GM23338 (cell line): ENCODE measurements at regions not wholly inside any gene's neighbourhood (a gene's known extent, or its start where the extent isn't known, plus 50 kb on each side); places are given as distances from the start of the nearest gene placed in this dataset.

Source experiments
- CREB1 ChIP-seq: fragments of 250-450 bp; sonication (Bioruptor Pico); IDR thresholded peaks from 2 replicates; pipeline ENCODE4 v1.5.0; 2020; ENCODE audit warnings: low read depth, mild to moderate bottlenecking, moderate library complexity
- EZH2 ChIP-seq: fragments of 200-600 bp; sonication (generic); IDR thresholded peaks from one replicate; pipeline ENCODE4 v1.8.0; 2017; ENCODE audit warnings: antibody characterized with exemption, mild to moderate bottlenecking, low read depth; ENCODE audit not compliant: unreplicated experiment
- EZH2phosphoT487 ChIP-seq: fragments of 200-600 bp; sonication (generic); IDR thresholded peaks from one replicate; pipeline ENCODE4 v1.8.1; 2018; ENCODE audit warnings: antibody characterized with exemption; ENCODE audit not compliant: unreplicated experiment
- NANOG ChIP-seq: IDR thresholded peaks from 2 replicates; pipeline ENCODE4 v1.6.1; 2016; ENCODE audit warnings: antibody characterized with exemption, borderline replicate concordance
- POLR2AphosphoS5 ChIP-seq: IDR thresholded peaks from 2 replicates; pipeline ENCODE4 v1.6.1; 2016; ENCODE audit warnings: antibody characterized with exemption, low read depth
- ZNF114 ChIP-seq: fragments of 250-450 bp; sonication (Bioruptor Pico); IDR thresholded peaks from 2 replicates; pipeline ENCODE4 v1.5.0; 2020; ENCODE audit warnings: mild to moderate bottlenecking, moderate library complexity
- ZNF331 ChIP-seq: fragments of 250-450 bp; sonication (Bioruptor Pico); IDR thresholded peaks from 2 replicates; pipeline ENCODE4 v1.5.0; 2020; ENCODE audit warnings: low read depth, mild to moderate bottlenecking, moderate library complexity
- TF ChIP-seq, protein P1 (sequence below), 2 experiments: fragments of 200-600 bp in 1 of 2; sonication (generic) in 1 of 2; conservative IDR thresholded peaks; 2 replicates each; pipeline versions ENCODE4 v1.5.1 to v1.6.1; 2016 to 2017; ENCODE audit warnings: antibody characterized with exemption in 2 of 2, low read depth in 2 of 2, mild to moderate bottlenecking in 2 of 2, moderate library complexity in 1 of 2
- TF ChIP-seq, protein P2 (sequence below): IDR thresholded peaks from one replicate; pipeline ENCODE4 v1.6.1; 2018; ENCODE audit warnings: antibody characterized with exemption; ENCODE audit not compliant: unreplicated experiment
- TF ChIP-seq, protein P3 (sequence below): IDR thresholded peaks from 2 replicates; pipeline ENCODE4 v1.6.1; 2016; ENCODE audit warnings: antibody characterized with exemption
- TF ChIP-seq, protein P4 (sequence below): fragments of 250-450 bp; sonication (Bioruptor Pico); IDR thresholded peaks from 2 replicates; pipeline ENCODE4 v1.5.0; 2020; ENCODE audit warnings: mild to moderate bottlenecking, moderate library complexity

DNA sequence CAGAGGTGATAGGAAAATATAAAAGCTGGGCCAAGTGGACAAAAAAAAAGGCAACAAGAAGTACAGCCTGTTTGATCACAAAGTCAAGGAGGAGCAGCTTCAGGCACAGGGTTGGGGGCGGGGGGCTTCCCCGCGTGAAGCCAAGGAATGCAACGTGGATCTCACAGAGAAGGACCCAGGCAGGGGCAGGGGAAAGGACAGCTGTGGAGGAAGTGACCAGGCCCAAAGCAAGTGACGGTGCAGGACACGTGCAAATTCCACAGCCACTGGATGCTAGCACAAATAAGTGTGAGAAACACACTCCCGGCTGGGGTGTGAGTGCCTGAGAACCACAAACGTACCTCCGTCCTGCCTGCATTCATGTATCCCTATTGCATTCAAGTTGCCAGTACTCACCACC lies 77.7 kb upstream of the DSCAM start:
- TF ChIP-seq, protein P1, sequence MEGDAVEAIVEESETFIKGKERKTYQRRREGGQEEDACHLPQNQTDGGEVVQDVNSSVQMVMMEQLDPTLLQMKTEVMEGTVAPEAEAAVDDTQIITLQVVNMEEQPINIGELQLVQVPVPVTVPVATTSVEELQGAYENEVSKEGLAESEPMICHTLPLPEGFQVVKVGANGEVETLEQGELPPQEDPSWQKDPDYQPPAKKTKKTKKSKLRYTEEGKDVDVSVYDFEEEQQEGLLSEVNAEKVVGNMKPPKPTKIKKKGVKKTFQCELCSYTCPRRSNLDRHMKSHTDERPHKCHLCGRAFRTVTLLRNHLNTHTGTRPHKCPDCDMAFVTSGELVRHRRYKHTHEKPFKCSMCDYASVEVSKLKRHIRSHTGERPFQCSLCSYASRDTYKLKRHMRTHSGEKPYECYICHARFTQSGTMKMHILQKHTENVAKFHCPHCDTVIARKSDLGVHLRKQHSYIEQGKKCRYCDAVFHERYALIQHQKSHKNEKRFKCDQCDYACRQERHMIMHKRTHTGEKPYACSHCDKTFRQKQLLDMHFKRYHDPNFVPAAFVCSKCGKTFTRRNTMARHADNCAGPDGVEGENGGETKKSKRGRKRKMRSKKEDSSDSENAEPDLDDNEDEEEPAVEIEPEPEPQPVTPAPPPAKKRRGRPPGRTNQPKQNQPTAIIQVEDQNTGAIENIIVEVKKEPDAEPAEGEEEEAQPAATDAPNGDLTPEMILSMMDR (conservative IDR thresholded peaks at IDR 0.05; ENCODE audit: low read depth in 2 of 2) = no peak
- TF ChIP-seq POLR2AphosphoS5 (no peak), ZNF114 (CRISPR knock-in tag) (no peak), EZH2 (no peak), EZH2phosphoT487 (no peak), CREB1 (CRISPR knock-in tag) (no peak), NANOG (no peak), ZNF331 (CRISPR knock-in tag) (no peak)
- TF ChIP-seq, protein P2, sequence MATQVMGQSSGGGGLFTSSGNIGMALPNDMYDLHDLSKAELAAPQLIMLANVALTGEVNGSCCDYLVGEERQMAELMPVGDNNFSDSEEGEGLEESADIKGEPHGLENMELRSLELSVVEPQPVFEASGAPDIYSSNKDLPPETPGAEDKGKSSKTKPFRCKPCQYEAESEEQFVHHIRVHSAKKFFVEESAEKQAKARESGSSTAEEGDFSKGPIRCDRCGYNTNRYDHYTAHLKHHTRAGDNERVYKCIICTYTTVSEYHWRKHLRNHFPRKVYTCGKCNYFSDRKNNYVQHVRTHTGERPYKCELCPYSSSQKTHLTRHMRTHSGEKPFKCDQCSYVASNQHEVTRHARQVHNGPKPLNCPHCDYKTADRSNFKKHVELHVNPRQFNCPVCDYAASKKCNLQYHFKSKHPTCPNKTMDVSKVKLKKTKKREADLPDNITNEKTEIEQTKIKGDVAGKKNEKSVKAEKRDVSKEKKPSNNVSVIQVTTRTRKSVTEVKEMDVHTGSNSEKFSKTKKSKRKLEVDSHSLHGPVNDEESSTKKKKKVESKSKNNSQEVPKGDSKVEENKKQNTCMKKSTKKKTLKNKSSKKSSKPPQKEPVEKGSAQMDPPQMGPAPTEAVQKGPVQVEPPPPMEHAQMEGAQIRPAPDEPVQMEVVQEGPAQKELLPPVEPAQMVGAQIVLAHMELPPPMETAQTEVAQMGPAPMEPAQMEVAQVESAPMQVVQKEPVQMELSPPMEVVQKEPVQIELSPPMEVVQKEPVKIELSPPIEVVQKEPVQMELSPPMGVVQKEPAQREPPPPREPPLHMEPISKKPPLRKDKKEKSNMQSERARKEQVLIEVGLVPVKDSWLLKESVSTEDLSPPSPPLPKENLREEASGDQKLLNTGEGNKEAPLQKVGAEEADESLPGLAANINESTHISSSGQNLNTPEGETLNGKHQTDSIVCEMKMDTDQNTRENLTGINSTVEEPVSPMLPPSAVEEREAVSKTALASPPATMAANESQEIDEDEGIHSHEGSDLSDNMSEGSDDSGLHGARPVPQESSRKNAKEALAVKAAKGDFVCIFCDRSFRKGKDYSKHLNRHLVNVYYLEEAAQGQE = no peak
- TF ChIP-seq, protein P3, sequence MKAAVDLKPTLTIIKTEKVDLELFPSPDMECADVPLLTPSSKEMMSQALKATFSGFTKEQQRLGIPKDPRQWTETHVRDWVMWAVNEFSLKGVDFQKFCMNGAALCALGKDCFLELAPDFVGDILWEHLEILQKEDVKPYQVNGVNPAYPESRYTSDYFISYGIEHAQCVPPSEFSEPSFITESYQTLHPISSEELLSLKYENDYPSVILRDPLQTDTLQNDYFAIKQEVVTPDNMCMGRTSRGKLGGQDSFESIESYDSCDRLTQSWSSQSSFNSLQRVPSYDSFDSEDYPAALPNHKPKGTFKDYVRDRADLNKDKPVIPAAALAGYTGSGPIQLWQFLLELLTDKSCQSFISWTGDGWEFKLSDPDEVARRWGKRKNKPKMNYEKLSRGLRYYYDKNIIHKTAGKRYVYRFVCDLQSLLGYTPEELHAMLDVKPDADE = no peak
- TF ChIP-seq, protein P4, sequence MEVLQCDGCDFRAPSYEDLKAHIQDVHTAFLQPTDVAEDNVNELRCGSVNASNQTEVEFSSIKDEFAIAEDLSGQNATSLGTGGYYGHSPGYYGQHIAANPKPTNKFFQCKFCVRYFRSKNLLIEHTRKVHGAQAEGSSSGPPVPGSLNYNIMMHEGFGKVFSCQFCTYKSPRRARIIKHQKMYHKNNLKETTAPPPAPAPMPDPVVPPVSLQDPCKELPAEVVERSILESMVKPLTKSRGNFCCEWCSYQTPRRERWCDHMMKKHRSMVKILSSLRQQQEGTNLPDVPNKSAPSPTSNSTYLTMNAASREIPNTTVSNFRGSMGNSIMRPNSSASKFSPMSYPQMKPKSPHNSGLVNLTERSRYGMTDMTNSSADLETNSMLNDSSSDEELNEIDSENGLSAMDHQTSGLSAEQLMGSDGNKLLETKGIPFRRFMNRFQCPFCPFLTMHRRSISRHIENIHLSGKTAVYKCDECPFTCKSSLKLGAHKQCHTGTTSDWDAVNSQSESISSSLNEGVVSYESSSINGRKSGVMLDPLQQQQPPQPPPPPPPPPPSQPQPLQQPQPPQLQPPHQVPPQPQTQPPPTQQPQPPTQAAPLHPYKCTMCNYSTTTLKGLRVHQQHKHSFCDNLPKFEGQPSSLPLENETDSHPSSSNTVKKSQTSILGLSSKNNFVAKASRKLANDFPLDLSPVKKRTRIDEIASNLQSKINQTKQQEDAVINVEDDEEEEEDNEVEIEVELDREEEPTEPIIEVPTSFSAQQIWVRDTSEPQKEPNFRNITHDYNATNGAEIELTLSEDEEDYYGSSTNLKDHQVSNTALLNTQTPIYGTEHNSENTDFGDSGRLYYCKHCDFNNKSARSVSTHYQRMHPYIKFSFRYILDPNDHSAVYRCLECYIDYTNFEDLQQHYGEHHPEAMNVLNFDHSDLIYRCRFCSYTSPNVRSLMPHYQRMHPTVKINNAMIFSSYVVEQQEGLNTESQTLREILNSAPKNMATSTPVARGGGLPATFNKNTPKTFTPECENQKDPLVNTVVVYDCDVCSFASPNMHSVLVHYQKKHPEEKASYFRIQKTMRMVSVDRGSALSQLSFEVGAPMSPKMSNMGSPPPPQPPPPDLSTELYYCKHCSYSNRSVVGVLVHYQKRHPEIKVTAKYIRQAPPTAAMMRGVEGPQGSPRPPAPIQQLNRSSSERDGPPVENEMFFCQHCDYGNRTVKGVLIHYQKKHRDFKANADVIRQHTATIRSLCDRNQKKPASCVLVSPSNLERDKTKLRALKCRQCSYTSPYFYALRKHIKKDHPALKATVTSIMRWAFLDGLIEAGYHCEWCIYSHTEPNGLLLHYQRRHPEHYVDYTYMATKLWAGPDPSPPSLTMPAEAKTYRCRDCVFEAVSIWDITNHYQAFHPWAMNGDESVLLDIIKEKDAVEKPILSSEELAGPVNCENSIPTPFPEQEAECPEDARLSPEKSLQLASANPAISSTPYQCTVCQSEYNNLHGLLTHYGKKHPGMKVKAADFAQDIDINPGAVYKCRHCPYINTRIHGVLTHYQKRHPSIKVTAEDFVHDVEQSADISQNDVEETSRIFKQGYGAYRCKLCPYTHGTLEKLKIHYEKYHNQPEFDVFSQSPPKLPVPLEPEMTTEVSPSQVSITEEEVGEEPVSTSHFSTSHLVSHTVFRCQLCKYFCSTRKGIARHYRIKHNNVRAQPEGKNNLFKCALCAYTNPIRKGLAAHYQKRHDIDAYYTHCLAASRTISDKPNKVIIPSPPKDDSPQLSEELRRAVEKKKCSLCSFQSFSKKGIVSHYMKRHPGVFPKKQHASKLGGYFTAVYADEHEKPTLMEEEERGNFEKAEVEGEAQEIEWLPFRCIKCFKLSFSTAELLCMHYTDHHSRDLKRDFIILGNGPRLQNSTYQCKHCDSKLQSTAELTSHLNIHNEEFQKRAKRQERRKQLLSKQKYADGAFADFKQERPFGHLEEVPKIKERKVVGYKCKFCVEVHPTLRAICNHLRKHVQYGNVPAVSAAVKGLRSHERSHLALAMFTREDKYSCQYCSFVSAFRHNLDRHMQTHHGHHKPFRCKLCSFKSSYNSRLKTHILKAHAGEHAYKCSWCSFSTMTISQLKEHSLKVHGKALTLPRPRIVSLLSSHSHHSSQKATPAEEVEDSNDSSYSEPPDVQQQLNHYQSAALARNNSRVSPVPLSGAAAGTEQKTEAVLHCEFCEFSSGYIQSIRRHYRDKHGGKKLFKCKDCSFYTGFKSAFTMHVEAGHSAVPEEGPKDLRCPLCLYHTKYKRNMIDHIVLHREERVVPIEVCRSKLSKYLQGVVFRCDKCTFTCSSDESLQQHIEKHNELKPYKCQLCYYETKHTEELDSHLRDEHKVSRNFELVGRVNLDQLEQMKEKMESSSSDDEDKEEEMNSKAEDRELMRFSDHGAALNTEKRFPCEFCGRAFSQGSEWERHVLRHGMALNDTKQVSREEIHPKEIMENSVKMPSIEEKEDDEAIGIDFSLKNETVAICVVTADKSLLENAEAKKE = no peak
